GM21526 (cell line): ENCODE measurements at regions not wholly inside any gene's neighbourhood (a gene's known extent, or its start where the extent isn't known, plus 50 kb on each side); places are given as distances from the start of the nearest gene placed in this dataset.

Source experiments
- ATAC-seq: cut with Tn5 transposase; IDR thresholded peaks from one replicate; pipeline ENCODE4 v1.9.1; 2021; ENCODE audit warnings: moderate library complexity; ENCODE audit not compliant: unreplicated experiment, low FRiP score

DNA sequence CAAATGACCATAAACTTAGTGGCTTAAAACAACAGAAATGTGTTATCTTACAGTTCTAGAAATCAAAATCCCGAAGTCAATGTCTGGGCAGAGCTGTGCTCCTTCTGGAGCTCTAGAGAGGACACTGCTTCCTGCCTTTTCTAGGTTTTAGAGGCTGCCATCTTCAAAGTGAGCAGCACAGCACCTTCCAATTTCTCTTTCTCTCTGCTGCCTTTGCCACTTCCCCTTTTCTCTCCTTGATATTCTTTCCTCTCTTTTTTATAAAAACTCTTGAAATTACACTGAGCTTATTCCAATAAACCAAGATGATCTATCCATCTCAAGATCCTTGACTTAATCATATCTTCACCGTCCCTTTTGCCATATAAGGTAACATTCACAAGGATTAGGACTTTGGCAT lies 616.9 kb downstream of the PLPP3 start:
- no peak for ATAC-seq

DNA sequence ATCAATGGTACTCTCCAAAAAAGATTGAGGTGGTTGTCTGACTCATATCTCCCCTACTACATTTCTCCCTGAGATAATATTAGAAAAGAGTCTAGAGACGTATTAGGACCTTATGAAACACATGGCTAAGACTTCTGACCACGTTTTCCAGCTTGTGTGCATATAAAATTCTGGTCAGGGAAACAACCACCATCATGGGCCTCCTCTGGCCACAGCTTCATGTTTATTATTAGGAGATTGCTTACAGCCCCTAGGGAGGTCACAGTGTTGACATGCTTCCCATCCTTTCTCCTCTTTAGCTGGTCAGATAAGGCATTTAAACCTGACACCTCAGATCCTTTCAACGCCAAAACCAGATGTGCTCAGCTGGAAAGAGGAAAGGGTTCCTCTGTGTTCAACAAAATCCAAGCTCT lies 620.2 kb downstream of the PLPP3 start:
- ATAC-seq: no peak

- no peak for ATAC-seq
Observed at GRCh38 chr1:55958498-55958897, 620.9 kb downstream of the PLPP3 start.

DNA sequence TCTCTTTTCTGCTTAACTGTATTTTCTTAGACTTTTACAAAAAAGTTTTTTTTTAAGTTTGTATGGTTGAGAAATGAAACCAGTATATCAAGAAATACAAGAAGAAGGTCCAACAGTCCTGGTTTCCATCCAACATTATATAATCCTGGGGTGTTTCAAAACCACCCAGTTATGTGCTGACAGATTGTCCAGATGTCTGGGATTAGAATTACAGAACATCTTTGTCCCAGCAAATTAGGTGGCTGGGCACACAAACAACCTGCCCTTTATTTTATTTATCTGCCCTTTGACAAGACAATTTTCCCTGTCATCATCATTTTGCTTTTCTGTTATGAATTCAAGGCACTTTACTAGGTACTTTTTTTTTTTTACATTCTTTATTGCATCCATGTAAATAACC lies 622.1 kb downstream of the PLPP3 start:
- ATAC-seq: no peak

GRCh38 chr1:55955016-55955621 lies 624.2 kb downstream of the PLPP3 start:
- ATAC-seq: no peak

- no peak for ATAC-seq
Observed at GRCh38 chr1:55951291-55951690, 628.1 kb downstream of the PLPP3 start.

- ATAC-seq: no peak
Observed at GRCh38 chr1:55947446-55947845, 631.9 kb downstream of the PLPP3 start.

GRCh38 chr1:55943721-55944435 lies 635.5 kb downstream of the PLPP3 start:
- no peak for ATAC-seq

GRCh38 chr1:55943012-55943411 lies 636.4 kb downstream of the PLPP3 start:
- no peak for ATAC-seq

GRCh38 chr1:55939866-55940265 lies 639.5 kb downstream of the PLPP3 start:
- ATAC-seq: no peak

DNA sequence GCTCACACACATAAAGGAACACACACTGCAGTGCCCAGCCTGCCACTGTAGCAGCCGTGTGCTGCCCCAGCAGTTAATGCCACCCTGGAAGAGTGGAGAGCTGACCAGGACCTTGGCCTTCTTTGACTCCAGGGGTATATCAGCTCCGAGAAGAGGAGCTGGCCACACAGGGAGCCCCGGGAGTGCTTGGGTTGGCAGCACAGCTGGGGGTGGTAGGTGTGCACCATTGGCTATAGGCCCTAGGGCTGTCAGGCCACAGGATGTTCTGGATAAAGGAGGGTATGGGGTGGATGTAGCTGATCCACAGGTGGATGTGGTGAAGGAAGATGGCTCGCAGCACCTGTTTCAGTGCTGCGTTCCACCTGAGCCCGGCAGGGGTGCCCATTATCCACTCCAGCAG lies 640.5 kb downstream of the PLPP3 start:
- no peak for ATAC-seq

- ATAC-seq: no peak
Observed at GRCh38 chr1:55938376-55938850, 641.0 kb downstream of the PLPP3 start.

GRCh38 chr1:55937840-55938375 lies 641.5 kb downstream of the PLPP3 start:
- ATAC-seq: no peak

GRCh38 chr1:55935236-55935635 lies 644.1 kb downstream of the PLPP3 start:
- ATAC-seq: no peak

- no peak for ATAC-seq
Observed at GRCh38 chr1:55932402-55932801, 647.0 kb downstream of the PLPP3 start.

- ATAC-seq: no peak
Observed at GRCh38 chr1:55931081-55931940, 648.1 kb downstream of the PLPP3 start.

DNA sequence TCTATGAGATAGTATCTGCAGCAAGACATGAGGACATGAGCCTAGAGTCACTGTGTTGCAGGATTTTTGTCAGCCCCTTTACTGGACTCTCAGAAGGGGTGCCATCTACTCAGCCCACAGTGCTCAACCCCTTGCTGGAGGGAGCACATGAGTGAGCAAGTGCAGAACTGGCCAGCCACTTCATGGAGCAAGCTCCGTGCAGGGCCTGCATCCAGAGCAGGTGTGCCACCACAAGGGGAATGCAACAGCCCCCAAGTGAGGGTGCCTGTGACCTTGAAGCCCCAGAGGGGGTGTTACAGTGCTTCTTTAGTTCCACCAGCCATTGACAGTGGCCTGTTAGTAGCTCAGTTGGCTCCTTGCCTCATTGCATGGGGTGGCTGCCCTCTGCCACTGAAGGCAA lies 649.7 kb downstream of the PLPP3 start:
- ATAC-seq: no peak

- no peak for ATAC-seq
Observed at GRCh38 chr1:55928576-55928975, 650.8 kb downstream of the PLPP3 start.

- no peak for ATAC-seq
Observed at GRCh38 chr1:55927702-55928290, 651.6 kb downstream of the PLPP3 start.

GRCh38 chr1:55926906-55927471 lies 652.4 kb downstream of the PLPP3 start:
- ATAC-seq: no peak
